Endodermal cell (in vitro differentiated cells): ENCODE measurements at regions not wholly inside any gene's neighbourhood (a gene's known extent, or its start where the extent isn't known, plus 50 kb on each side); places are given as distances from the start of the nearest gene placed in this dataset.

Experiments used
- DNase-seq: peaks from one replicate; pipeline ENCODE4 v3.0.0-alpha.2; 2017
- H3K27ac ChIP-seq: 2 replicates; pipeline ENCODE4 v1.5.1; 2013; ENCODE audit warnings: mild to moderate bottlenecking, low read depth, low read length, moderate library complexity
- H3K27me3 ChIP-seq: 2 replicates; pipeline ENCODE4 v1.6.1; 2013; ENCODE audit warnings: mild to moderate bottlenecking, low read length, moderate library complexity; ENCODE audit not compliant: insufficient read depth, control insufficient read depth, poor library complexity, severe bottlenecking
- H3K36me3 ChIP-seq: 2 replicates; pipeline ENCODE4 v1.7.0; 2013; ENCODE audit warnings: mild to moderate bottlenecking, low read length, moderate library complexity; ENCODE audit not compliant: control insufficient read depth, insufficient read depth
- H3K4me1 ChIP-seq: one replicate; pipeline ENCODE4 v1.7.0; 2013; ENCODE audit warnings: low read length; ENCODE audit not compliant: control insufficient read depth, insufficient read depth
- H3K4me3 ChIP-seq: 2 replicates; pipeline ENCODE4 v1.5.1; 2013; ENCODE audit warnings: mild to moderate bottlenecking, low read length, moderate library complexity
- H3K9ac ChIP-seq: 2 replicates; pipeline ENCODE4 v1.6.1; 2013; ENCODE audit warnings: mild to moderate bottlenecking, low read length, moderate library complexity; ENCODE audit not compliant: poor library complexity, severe bottlenecking; ENCODE audit errors: extremely low read depth
- H3K9me3 ChIP-seq: 2 replicates; pipeline ENCODE4 v1.6.1; 2013; ENCODE audit warnings: mild to moderate bottlenecking, low read length, moderate library complexity; ENCODE audit not compliant: control insufficient read depth
- H3K27ac Mint-ChIP-seq: 2 replicates; pipeline ENCODE4 v1.8.0; 2020; ENCODE audit warnings: mixed read lengths
- H3K27me3 Mint-ChIP-seq: 2 replicates; pipeline ENCODE4 v1.8.0; 2021; ENCODE audit warnings: mild to moderate bottlenecking, mixed read lengths; ENCODE audit not compliant: insufficient read depth
- H3K36me3 Mint-ChIP-seq: 2 replicates; pipeline ENCODE4 v1.8.0; 2020; ENCODE audit warnings: low read depth, mixed read lengths
- H3K4me1 Mint-ChIP-seq: 2 replicates; pipeline ENCODE4 v1.8.0; 2020; ENCODE audit warnings: mixed read lengths
- H3K4me3 Mint-ChIP-seq: 2 replicates; pipeline ENCODE4 v1.8.0; 2020; ENCODE audit warnings: mild to moderate bottlenecking, moderate library complexity, mixed read lengths
- H3K9me3 Mint-ChIP-seq: 2 replicates; pipeline ENCODE4 v1.8.0; 2020; ENCODE audit warnings: mild to moderate bottlenecking, mixed read lengths
- CTCF ChIP-seq: fragments of 200-600 bp; sonication (generic); conservative IDR thresholded peaks from 2 replicates; pipeline ENCODE4 v1.5.0; 2021; ENCODE audit warnings: antibody characterized with exemption, mild to moderate bottlenecking
- WGBS, 2 experiments: methylation state at CpG; one replicate each; pipeline versions ENCODE4 v1.1.5 to v1.1.7; 2013; ENCODE audit warnings: missing lambda C conversion rate in 2 of 2, mixed read lengths in 1 of 2; ENCODE audit not compliant: insufficient coverage in 1 of 2, insufficient read length in 1 of 2; 5-methylcytosine and 5-hydroxymethylcytosine counted together

- no peak for TF ChIP-seq CTCF
- Mint-ChIP-seq H3K27ac (no peak overlapping the region), H3K9me3 (no peaks in the 10 kb centered on the region), H3K36me3 (no peaks in the 10 kb centered on the region), H3K27me3 (no peaks in the 10 kb centered on the region), H3K4me3 (no peak overlapping the region), H3K4me1 (no peaks in the 10 kb centered on the region)
- 97 to 100% methylated on average over 1 to 2 of the region's 2 CpGs for WGBS, 2 experiments
- Histone ChIP-seq H3K4me3 (no peak overlapping the region), H3K27me3 (no peaks in the 10 kb centered on the region), H3K9me3 (no peaks in the 10 kb centered on the region), H3K27ac (no peak overlapping the region), H3K4me1 (no peaks in the 10 kb centered on the region), H3K36me3 (no peaks in the 10 kb centered on the region), H3K9ac (no peak overlapping the region)
- no peak for DNase-seq
Observed at GRCh38 chr4:23062188-23062587, 369.5 kb downstream of the GBA3 start.

- H3K9me3 ChIP-seq, result no peaks in the 10 kb centered on the region
- WGBS, 2 experiments, result 90 to 95% methylated on average over 2 to 3 of the region's 3 CpGs
Observed at GRCh38 chr4:23061431-23061830, 368.7 kb downstream of the GBA3 start.

GRCh38 chr4:23060776-23061175 is 368.0 kb downstream of the GBA3 start:
- no peak overlapping the region for H3K4me3 ChIP-seq
- no peak for TF ChIP-seq CTCF
- no peaks in the 10 kb centered on the region for H3K27me3 ChIP-seq
- WGBS, 2 experiments, result 91% methylated on average over 1 of the region's 1 CpG; no CpG with 5 or more reads in 1 of the 2 experiments
- H3K27ac ChIP-seq, result no peak overlapping the region
- Mint-ChIP-seq H3K36me3 (no peaks in the 10 kb centered on the region), H3K9me3 (no peaks in the 10 kb centered on the region), H3K27me3 (no peaks in the 10 kb centered on the region), H3K4me1 (no peaks in the 10 kb centered on the region), H3K27ac (no peak overlapping the region), H3K4me3 (no peak overlapping the region)
- H3K4me1 ChIP-seq, result no peaks in the 10 kb centered on the region
- DNase-seq, result no peak
- H3K9ac ChIP-seq, result no peak overlapping the region
- no peaks in the 10 kb centered on the region for H3K9me3 ChIP-seq
- no peaks in the 10 kb centered on the region for H3K36me3 ChIP-seq

More at GRCh38 chr4:23061431-23061830, 368.7 kb downstream of the GBA3 start:
- Mint-ChIP-seq H3K27ac (no peak overlapping the region), H3K27me3 (no peaks in the 10 kb centered on the region), H3K4me3 (no peak overlapping the region), H3K4me1 (no peaks in the 10 kb centered on the region), H3K9me3 (no peaks in the 10 kb centered on the region), H3K36me3 (no peaks in the 10 kb centered on the region)
- no peak for DNase-seq
- no peak overlapping the region for H3K27ac ChIP-seq
- no peaks in the 10 kb centered on the region for H3K27me3 ChIP-seq
- H3K9ac ChIP-seq, result no peak overlapping the region
- H3K4me1 ChIP-seq, result no peaks in the 10 kb centered on the region
- H3K36me3 ChIP-seq, result no peaks in the 10 kb centered on the region
- no peak overlapping the region for H3K4me3 ChIP-seq
- no peak for TF ChIP-seq CTCF
